Karpas-422 (cell line): ENCODE measurements at regions not wholly inside any gene's neighbourhood (a gene's known extent, or its start where the extent isn't known, plus 50 kb on each side); places are given as distances from the start of the nearest gene placed in this dataset.
"Not testable (repeated sequence)": the region's sequence is repeated elsewhere in the genome, so short reads cannot be mapped to it uniquely, and the experiment has no call there.

Experiments used
- DNase-seq: peaks from one replicate; pipeline ENCODE4 v3.0.0-alpha.2; 2015
- H2AFZ ChIP-seq: fragments of 200-600 bp; sonication (generic); 2 replicates; pipeline ENCODE4 v1.6.1; 2014; ENCODE audit warnings: antibody characterized with exemption, low read length, mixed read lengths
- H3K27ac ChIP-seq: fragments of 200-600 bp; sonication (generic); 2 replicates; pipeline ENCODE4 v1.5.1; 2014; ENCODE audit warnings: mild to moderate bottlenecking, low read length, moderate library complexity
- H3K27me3 ChIP-seq: fragments of 200-600 bp; sonication (generic); 2 replicates; pipeline ENCODE4 v1.6.1; 2014; ENCODE audit warnings: low read length, mixed read lengths
- H3K36me3 ChIP-seq: fragments of 200-600 bp; sonication (generic); 2 replicates; pipeline ENCODE4 v1.6.1; 2014; ENCODE audit warnings: low read length, mixed read lengths; ENCODE audit not compliant: insufficient read depth
- H3K4me1 ChIP-seq: fragments of 200-600 bp; sonication (generic); 2 replicates; pipeline ENCODE4 v1.6.1; 2014; ENCODE audit warnings: mild to moderate bottlenecking, low read length, mixed read lengths
- H3K4me2 ChIP-seq: fragments of 200-600 bp; sonication (generic); 2 replicates; pipeline ENCODE4 v1.6.1; 2014; ENCODE audit warnings: low read length, low read depth, mild to moderate bottlenecking; ENCODE audit not compliant: poor library complexity, severe bottlenecking
- H3K4me3 ChIP-seq: fragments of 200-600 bp; sonication (generic); 2 replicates; pipeline ENCODE4 v1.5.1; 2014; ENCODE audit warnings: mild to moderate bottlenecking, antibody characterized with exemption, low read length, mixed read lengths
- H3K79me2 ChIP-seq: fragments of 200-600 bp; sonication (generic); 2 replicates; pipeline ENCODE4 v1.6.1; 2014; ENCODE audit warnings: mild to moderate bottlenecking, low read length, mixed read lengths
- H3K9ac ChIP-seq: fragments of 200-600 bp; sonication (generic); 2 replicates; pipeline ENCODE4 v1.6.0; 2014; ENCODE audit warnings: low read length
- H3K9me2 ChIP-seq: fragments of 200-600 bp; sonication (generic), shearing (Covaris generic); replicated peaks from 2 replicates; pipeline ENCODE4 v1.6.0; 2014; ENCODE audit warnings: mild to moderate bottlenecking, low read length, moderate library complexity; ENCODE audit not compliant: insufficient read depth
- H3K9me3 ChIP-seq: fragments of 300-700, 200-600 bp; sonication (generic); 2 replicates; pipeline ENCODE4 v1.6.1; 2014; ENCODE audit warnings: low read length, mixed read lengths
- H4K20me1 ChIP-seq: fragments of 200-600 bp; sonication (generic); 2 replicates; pipeline ENCODE4 v1.6.1; 2014; ENCODE audit warnings: mild to moderate bottlenecking, antibody characterized with exemption, low read length, low read depth; ENCODE audit not compliant: insufficient read depth

DNA sequence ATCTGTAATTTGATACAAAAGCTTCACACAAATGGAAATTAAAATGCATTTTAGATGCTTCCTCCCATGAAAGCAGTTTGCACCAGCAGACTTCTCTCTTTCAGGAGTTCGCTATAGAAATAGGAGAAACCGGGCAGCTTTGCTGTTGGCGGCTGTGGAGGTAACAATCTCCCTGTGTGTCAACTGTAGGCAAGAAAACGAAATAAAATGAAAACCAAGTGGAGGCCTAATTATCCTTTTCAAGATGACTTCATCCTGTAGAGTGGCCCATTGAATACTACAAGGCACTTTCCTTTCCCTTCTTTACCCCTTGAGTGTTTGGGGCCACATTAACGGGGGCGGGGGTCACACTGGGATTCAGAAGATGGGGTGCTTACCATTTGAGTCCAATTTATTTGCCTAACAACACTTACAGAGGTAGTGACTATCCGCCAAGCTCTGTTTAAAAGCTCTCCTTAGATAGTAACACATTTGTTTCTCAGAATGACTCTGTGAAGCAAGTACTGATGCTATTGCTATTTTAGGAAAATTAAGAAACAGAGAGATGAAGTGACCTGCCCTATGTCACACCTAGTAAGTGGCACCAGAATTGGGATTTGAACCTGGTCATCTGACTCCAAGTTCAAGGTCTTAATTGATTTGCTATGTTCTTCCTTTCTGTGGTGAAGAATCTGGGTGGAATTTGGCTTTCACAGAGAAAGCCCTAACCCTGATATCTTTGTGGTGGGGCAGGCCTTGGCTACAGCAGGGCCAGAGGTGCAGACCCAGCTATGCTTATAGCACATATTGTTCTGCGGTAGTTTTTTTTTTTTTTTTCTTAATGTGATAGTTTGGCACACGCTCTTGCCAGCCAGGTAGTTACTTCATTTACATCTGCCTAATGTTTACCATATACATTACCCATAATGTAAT is 125.5 kb upstream of the MPHOSPH6 start:
- no peaks in the 10 kb centered on the region for H3K9me3 ChIP-seq
- no peak for DNase-seq
- no peaks in the 10 kb centered on the region for H4K20me1 ChIP-seq
- H3K4me3 ChIP-seq, result no peak overlapping the region
- no peak overlapping the region for H2AFZ ChIP-seq
- H3K9me2 ChIP-seq, result no peaks in the 10 kb centered on the region
- H3K9ac ChIP-seq, result no peak overlapping the region
- H3K27ac ChIP-seq, result no peak overlapping the region
- no peaks in the 10 kb centered on the region for H3K4me1 ChIP-seq
- H3K4me2 ChIP-seq, result no peak overlapping the region
- no peaks in the 10 kb centered on the region for H3K36me3 ChIP-seq
- H3K79me2 ChIP-seq, result no peaks in the 10 kb centered on the region
- no peaks in the 10 kb centered on the region for H3K27me3 ChIP-seq

DNA sequence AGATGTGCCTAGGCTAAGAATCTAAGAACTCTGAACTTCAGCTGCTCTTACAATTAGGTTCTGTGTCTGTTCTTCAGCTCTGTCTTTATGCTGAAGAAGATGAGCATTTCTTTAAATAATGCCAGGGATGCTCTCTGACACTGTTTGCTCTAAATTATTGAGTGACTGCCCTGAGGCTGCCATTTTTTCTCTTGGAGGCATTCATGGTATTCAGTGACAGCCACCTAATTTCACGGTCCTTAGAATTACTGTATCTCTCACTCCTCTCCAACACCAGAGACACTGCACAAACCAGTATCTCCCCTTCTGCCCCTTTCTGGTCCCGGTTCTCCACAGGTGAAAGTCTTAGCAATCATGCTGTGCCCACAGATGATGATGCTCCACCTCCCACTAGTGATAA is 123.6 kb upstream of the MPHOSPH6 start:
- Histone ChIP-seq H3K36me3 (no peaks in the 10 kb centered on the region), H3K79me2 (no peaks in the 10 kb centered on the region), H3K9me3 (no peaks in the 10 kb centered on the region), H3K4me3 (no peak overlapping the region), H2AFZ (no peak overlapping the region), H3K9ac (no peak overlapping the region), H3K4me1 (no peaks in the 10 kb centered on the region), H3K9me2 (no peaks in the 10 kb centered on the region), H3K27ac (no peak overlapping the region), H4K20me1 (no peaks in the 10 kb centered on the region), H3K4me2 (no peak overlapping the region), H3K27me3 (no peaks in the 10 kb centered on the region)
- no peak for DNase-seq

DNA sequence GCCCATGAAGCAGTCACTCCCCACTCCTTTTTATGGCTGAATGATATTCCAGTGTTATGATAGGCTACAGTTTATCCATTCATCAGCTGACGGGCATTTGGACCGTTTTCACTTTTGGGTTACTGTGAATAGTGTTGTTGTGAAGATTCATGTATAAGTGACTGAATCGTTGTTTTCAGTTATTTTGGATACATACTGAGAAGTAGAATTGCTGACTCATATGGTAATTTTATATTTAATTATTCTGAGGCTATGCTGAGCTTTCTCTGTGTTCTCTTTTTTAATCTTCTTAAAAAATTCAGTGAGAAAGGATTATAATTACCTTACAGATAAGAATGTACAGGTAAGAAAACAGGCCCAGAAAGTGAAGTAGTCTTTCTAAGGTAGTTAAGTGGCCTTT is 117.9 kb upstream of the MPHOSPH6 start:
- Histone ChIP-seq H3K27ac (no peak overlapping the region), H3K9me3 (no peaks in the 10 kb centered on the region), H3K36me3 (no peaks in the 10 kb centered on the region), H3K4me1 (no peaks in the 10 kb centered on the region), H4K20me1 (no peaks in the 10 kb centered on the region), H2AFZ (no peak overlapping the region), H3K27me3 (no peaks in the 10 kb centered on the region), H3K4me2 (no peak overlapping the region), H3K79me2 (no peaks in the 10 kb centered on the region), H3K4me3 (no peak overlapping the region), H3K9me2 (no peaks in the 10 kb centered on the region), H3K9ac (no peak overlapping the region)
- DNase-seq, result no peak

- Histone ChIP-seq H4K20me1 (no peaks in the 10 kb centered on the region), H3K4me3 (no peak overlapping the region), H3K79me2 (no peaks in the 10 kb centered on the region), H3K9me2 (no peaks in the 10 kb centered on the region), H3K4me1 (no peaks in the 10 kb centered on the region), H2AFZ (no peak overlapping the region), H3K36me3 (no peaks in the 10 kb centered on the region), H3K9me3 (no peaks in the 10 kb centered on the region), H3K9ac (no peak overlapping the region), H3K27ac (no peak overlapping the region), H3K27me3 (no peaks in the 10 kb centered on the region), H3K4me2 (no peak overlapping the region)
- DNase-seq, result no peak
Measured at GRCh38 chr16:82282662-82283061, 112.6 kb upstream of the MPHOSPH6 start.

- Histone ChIP-seq H3K9me3 (no peaks in the 10 kb centered on the region), H3K27me3 (no peaks in the 10 kb centered on the region), H3K79me2 (no peaks in the 10 kb centered on the region), H3K9ac (no peak overlapping the region), H2AFZ (no peak overlapping the region), H3K4me2 (no peak overlapping the region), H3K36me3 (no peaks in the 10 kb centered on the region), H3K27ac (no peak overlapping the region), H4K20me1 (no peaks in the 10 kb centered on the region), H3K9me2 (no peaks in the 10 kb centered on the region), H3K4me3 (no peak overlapping the region), H3K4me1 (no peaks in the 10 kb centered on the region)
- no peak for DNase-seq
Measured at GRCh38 chr16:82281544-82281943, 111.5 kb upstream of the MPHOSPH6 start.

GRCh38 chr16:82280867-82281266 is 110.8 kb upstream of the MPHOSPH6 start:
- Histone ChIP-seq H3K4me2 (no peak overlapping the region), H3K79me2 (no peaks in the 10 kb centered on the region), H3K4me1 (no peaks in the 10 kb centered on the region), H3K27ac (no peak overlapping the region), H3K9ac (no peak overlapping the region), H3K36me3 (no peaks in the 10 kb centered on the region), H3K9me2 (no peaks in the 10 kb centered on the region), H3K27me3 (no peaks in the 10 kb centered on the region), H4K20me1 (no peaks in the 10 kb centered on the region), H2AFZ (no peak overlapping the region), H3K4me3 (no peak overlapping the region), H3K9me3 (no peaks in the 10 kb centered on the region)
- DNase-seq, result peak; percentile 57

GRCh38 chr16:82275349-82275748 is 105.3 kb upstream of the MPHOSPH6 start:
- H3K9ac ChIP-seq, H3K27me3 ChIP-seq, H4K20me1 ChIP-seq, H3K9me2 ChIP-seq, H3K27ac ChIP-seq, H3K79me2 ChIP-seq, H3K4me1 ChIP-seq, H3K36me3 ChIP-seq, H3K4me3 ChIP-seq, DNase-seq, H2AFZ ChIP-seq, H3K9me3 ChIP-seq, H3K4me2 ChIP-seq: not testable (repeated sequence)

- Histone ChIP-seq H3K9me3 (no peaks in the 10 kb centered on the region), H3K79me2 (no peaks in the 10 kb centered on the region), H3K4me3 (no peak overlapping the region), H3K27ac (no peak overlapping the region), H4K20me1 (no peaks in the 10 kb centered on the region), H3K36me3 (no peaks in the 10 kb centered on the region), H3K9me2 (no peaks in the 10 kb centered on the region), H2AFZ (no peak overlapping the region), H3K4me2 (no peak overlapping the region), H3K27me3 (no peaks in the 10 kb centered on the region), H3K9ac (no peak overlapping the region), H3K4me1 (no peaks in the 10 kb centered on the region)
- DNase-seq, result no peak
Measured at GRCh38 chr16:82271636-82272035, 101.6 kb upstream of the MPHOSPH6 start.
